ENCODE measurements at regions not wholly inside any gene's neighbourhood (a gene's known extent, or its start where the extent isn't known, plus 50 kb on each side); places are given as distances from the start of the nearest gene placed in this dataset.

- DNase-seq (ENCODE audit: extremely low read depth in 1 of 11, low read depth in 9 of 11, low spot score in 4 of 11) = no peak
These were observed 88.3 kb downstream of the CD24 start for GRCh38 chr6:106886081-106886843.

- no peak for DNase-seq (ENCODE audit: extremely low read depth in 1 of 11, low read depth in 9 of 11, low spot score in 4 of 11)
These were observed 88.8 kb downstream of the CD24 start for GRCh38 chr6:106885679-106886078.

GRCh38 chr6:106884576-106884975 is 90.0 kb downstream of the CD24 start:
- no peak for DNase-seq (ENCODE audit: extremely low read depth in 1 of 11, low read depth in 9 of 11, low spot score in 4 of 11)

GRCh38 chr6:106883808-106884262 is 90.7 kb downstream of the CD24 start:
- no peak for DNase-seq (ENCODE audit: extremely low read depth in 1 of 11, low read depth in 9 of 11, low spot score in 4 of 11)

GRCh38 chr6:106882601-106883518 is 91.7 kb downstream of the CD24 start:
- DNase-seq (ENCODE audit: extremely low read depth in 1 of 11, low read depth in 9 of 11, low spot score in 4 of 11) = no peak

- peak in 2 of 11 donors; percentile 55 to 59 for DNase-seq (ENCODE audit: extremely low read depth in 1 of 11, low read depth in 9 of 11, low spot score in 4 of 11)
These were observed 92.4 kb downstream of the CD24 start for GRCh38 chr6:106882138-106882537.

GRCh38 chr6:106880952-106881351 is 93.6 kb downstream of the CD24 start:
- DNase-seq (ENCODE audit: extremely low read depth in 1 of 11, low read depth in 9 of 11, low spot score in 4 of 11) = no peak

- DNase-seq (ENCODE audit: extremely low read depth in 1 of 11, low read depth in 9 of 11, low spot score in 4 of 11) = no peak
These were observed 98.7 kb downstream of the CD24 start for GRCh38 chr6:106875782-106876321.

GRCh38 chr6:106874481-106874880 is 100.0 kb downstream of the CD24 start:
- no peak for DNase-seq (ENCODE audit: extremely low read depth in 1 of 11, low read depth in 9 of 11, low spot score in 4 of 11)

GRCh38 chr6:106872049-106872448 is 102.5 kb downstream of the CD24 start:
- peak in 2 of 11 donors; percentile 15 to 30 for DNase-seq (ENCODE audit: extremely low read depth in 1 of 11, low read depth in 9 of 11, low spot score in 4 of 11)

GRCh38 chr6:106870824-106871717 is 103.5 kb downstream of the CD24 start:
- DNase-seq (ENCODE audit: extremely low read depth in 1 of 11, low read depth in 9 of 11, low spot score in 4 of 11) = no peak

- no peak for DNase-seq (ENCODE audit: extremely low read depth in 1 of 11, low read depth in 9 of 11, low spot score in 4 of 11)
These were observed 104.5 kb downstream of the CD24 start for GRCh38 chr6:106870069-106870468.

- DNase-seq (ENCODE audit: extremely low read depth in 1 of 11, low read depth in 9 of 11, low spot score in 4 of 11) = no peak
These were observed 105.3 kb downstream of the CD24 start for GRCh38 chr6:106869203-106869602.

- no peak for DNase-seq (ENCODE audit: extremely low read depth in 1 of 11, low read depth in 9 of 11, low spot score in 4 of 11)
These were observed 107.5 kb downstream of the CD24 start for GRCh38 chr6:106866875-106867658.

GRCh38 chr6:106862858-106863257 is 111.7 kb downstream of the CD24 start:
- DNase-seq (ENCODE audit: extremely low read depth in 1 of 11, low read depth in 9 of 11, low spot score in 4 of 11) = no peak

GRCh38 chr6:106860940-106861339 is 113.6 kb downstream of the CD24 start:
- no peak for DNase-seq (ENCODE audit: extremely low read depth in 1 of 11, low read depth in 9 of 11, low spot score in 4 of 11)

- no peak for DNase-seq (ENCODE audit: extremely low read depth in 1 of 11, low read depth in 9 of 11, low spot score in 4 of 11)
These were observed 115.9 kb downstream of the CD24 start for GRCh38 chr6:106858653-106859092.
